Transverse colon (tissue), 4 donors: ENCODE measurements at regions not wholly inside any gene's neighbourhood (a gene's known extent, or its start where the extent isn't known, plus 50 kb on each side); places are given as distances from the start of the nearest gene placed in this dataset.

Experiments used
- DNase-seq: peaks from one replicate; pipeline ENCODE4 v3.0.0-alpha.2; 2019
- H3K27ac ChIP-seq, 4 donors: fragments of 200-600 bp; sonication (generic); 2 replicates each; pipeline ENCODE4 v1.5.1; 2016 to 2018; ENCODE audit warnings: inconsistent platforms in 4 of 4
- H3K27me3 ChIP-seq: fragments of 200-600 bp; sonication (generic); 2 replicates; pipeline ENCODE4 v1.5.1; 2017; ENCODE audit warnings: inconsistent platforms
- H3K36me3 ChIP-seq, 4 donors: fragments of 200-600 bp; sonication (generic); 2 replicates each; pipeline ENCODE4 v1.5.1; 2017 to 2019; ENCODE audit warnings: inconsistent platforms in 4 of 4
- H3K4me1 ChIP-seq, 4 donors: fragments of 200-600 bp; sonication (generic); 2 replicates each; pipeline ENCODE4 v1.5.1; 2017 to 2020; ENCODE audit warnings: inconsistent platforms in 4 of 4
- H3K4me3 ChIP-seq, 4 donors: fragments of 200-600 bp; sonication (generic); 1 replicate in 1 of 4; 2 replicates in 3 of 4; pipeline versions ENCODE4 v1.5.1 to v1.6.1; 2017 to 2019; ENCODE audit warnings: inconsistent platforms in 4 of 4
- H3K9me3 ChIP-seq, 2 donors: fragments of 200-600 bp; sonication (generic); 2 replicates each; pipeline ENCODE4 v1.5.1; 2017 to 2019; ENCODE audit warnings: inconsistent platforms in 2 of 2
- EP300 ChIP-seq: sonication (generic); formaldehyde crosslinking; IDR thresholded peaks from one replicate; pipeline ENCODE4 v1.6.1; 2017; ENCODE audit warnings: antibody characterized with exemption, low read depth
- POLR2A ChIP-seq: fragments of 450-650 bp; IDR thresholded peaks from one replicate; pipeline ENCODE4 v1.6.1; 2016; ENCODE audit warnings: antibody characterized with exemption, mild to moderate bottlenecking, moderate library complexity
- POLR2AphosphoS5 ChIP-seq, 3 donors: sonication (generic); formaldehyde crosslinking; IDR thresholded peaks; one replicate each; pipeline ENCODE4 v1.6.1; 2016; ENCODE audit warnings: antibody characterized with exemption in 3 of 3
- WGBS, 2 donors: methylation state at CpG; one replicate each; pipeline ENCODE4 v1.1.5; 2018; ENCODE audit warnings: low coverage in 1 of 2; 5-methylcytosine and 5-hydroxymethylcytosine counted together
- in situ Hi-C, 4 donors: fragments of 200-750 bp; cut with MboI; loops; one replicate each; pipeline versions ENCODE4 v1.15.0 to v1.15.1; 2017; ENCODE audit warnings: low sequenced_read_pairs in 3 of 4, low pct_ligation_motif_present in 1 of 4, low pct_unique_long_range_greater_than_20kb in 1 of 4
- intact Hi-C: fragments of 100-400 bp; cut with DNase I; formaldehyde crosslinking; loops from one replicate; pipeline ENCODE4 v1.15.1; 2023; ENCODE audit warnings: low total_unique reads
- TF ChIP-seq, protein P1 (sequence below), 5 experiments: fragments of 200-600 bp in 3 of 5; fragments of 450-650 bp in 2 of 5; sonication (generic) in 3 of 5; IDR thresholded peaks; 1 replicate in 2 of 5; 2 replicates in 3 of 5; pipeline ENCODE4 v1.5.1; 2016 to 2017; ENCODE audit warnings: antibody characterized with exemption in 5 of 5, inconsistent platforms in 3 of 5, mild to moderate bottlenecking in 2 of 5, moderate library complexity in 1 of 5

- Histone ChIP-seq H3K9me3 (no peaks in the 10 kb centered on the region), H3K36me3 (no peaks in the 10 kb centered on the region), H3K4me3 (no peak overlapping the region), H3K4me1 (no peaks in the 10 kb centered on the region), H3K27ac (no peak overlapping the region), H3K27me3 (no peaks in the 10 kb centered on the region)
- WGBS, 2 donors: 91 to 100% methylated on average over 3 of the region's 3 CpGs
- DNase-seq: no peak
- in situ Hi-C loops (no loop called here), intact Hi-C loops (no loop called here)
- TF ChIP-seq, protein P1, sequence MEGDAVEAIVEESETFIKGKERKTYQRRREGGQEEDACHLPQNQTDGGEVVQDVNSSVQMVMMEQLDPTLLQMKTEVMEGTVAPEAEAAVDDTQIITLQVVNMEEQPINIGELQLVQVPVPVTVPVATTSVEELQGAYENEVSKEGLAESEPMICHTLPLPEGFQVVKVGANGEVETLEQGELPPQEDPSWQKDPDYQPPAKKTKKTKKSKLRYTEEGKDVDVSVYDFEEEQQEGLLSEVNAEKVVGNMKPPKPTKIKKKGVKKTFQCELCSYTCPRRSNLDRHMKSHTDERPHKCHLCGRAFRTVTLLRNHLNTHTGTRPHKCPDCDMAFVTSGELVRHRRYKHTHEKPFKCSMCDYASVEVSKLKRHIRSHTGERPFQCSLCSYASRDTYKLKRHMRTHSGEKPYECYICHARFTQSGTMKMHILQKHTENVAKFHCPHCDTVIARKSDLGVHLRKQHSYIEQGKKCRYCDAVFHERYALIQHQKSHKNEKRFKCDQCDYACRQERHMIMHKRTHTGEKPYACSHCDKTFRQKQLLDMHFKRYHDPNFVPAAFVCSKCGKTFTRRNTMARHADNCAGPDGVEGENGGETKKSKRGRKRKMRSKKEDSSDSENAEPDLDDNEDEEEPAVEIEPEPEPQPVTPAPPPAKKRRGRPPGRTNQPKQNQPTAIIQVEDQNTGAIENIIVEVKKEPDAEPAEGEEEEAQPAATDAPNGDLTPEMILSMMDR (IDR thresholded peaks at IDR 0.05): no peak
- TF ChIP-seq POLR2A: no peak
- TF ChIP-seq EP300: no peak
- TF ChIP-seq POLR2AphosphoS5 (IDR thresholded peaks at IDR 0.05): no peak
These were observed 134.3 kb upstream of the SASH1 start for GRCh38 chr6:148208298-148208697.

DNA sequence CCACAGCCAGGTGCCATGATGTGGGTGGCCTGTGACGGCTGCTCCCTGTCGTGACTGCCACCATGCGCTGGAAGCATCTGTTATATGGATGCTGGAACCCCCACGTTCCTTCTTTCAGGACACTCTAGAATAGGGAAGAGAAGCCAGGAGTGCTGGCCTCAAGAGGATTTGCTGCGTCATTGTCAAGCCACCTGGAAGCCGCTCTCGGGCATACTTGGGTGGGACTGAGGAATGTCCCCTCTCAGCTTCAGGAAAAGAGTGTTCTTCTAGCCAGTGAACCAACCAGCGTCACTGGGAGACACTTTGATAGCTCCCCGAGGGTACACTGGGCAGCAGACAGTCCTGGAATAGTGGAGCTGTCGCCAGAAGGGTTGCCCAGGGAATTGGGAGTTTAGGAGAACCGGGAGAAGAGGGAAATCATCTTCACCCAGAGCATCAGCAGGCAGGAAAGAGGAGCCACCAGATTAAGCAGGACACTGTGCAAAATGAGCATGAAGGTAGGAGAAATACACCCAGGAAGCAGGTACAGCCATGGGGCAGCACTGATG, 130.8 kb upstream of the SASH1 start:
- intact Hi-C loops (no loop called here), in situ Hi-C loops (no loop called here)
- DNase-seq: no peak
- no peaks in the 10 kb centered on the region for H3K36me3 ChIP-seq
- H3K27me3 ChIP-seq: no peaks in the 10 kb centered on the region
- H3K4me1 ChIP-seq: no peaks in the 10 kb centered on the region
- WGBS, 2 donors: 92% methylated on average over 11 of the region's 11 CpGs; no CpG with 5 or more reads in 1 of the 2 donors
- TF ChIP-seq, protein P1 (IDR thresholded peaks at IDR 0.05): no peak
- TF ChIP-seq POLR2AphosphoS5 (IDR thresholded peaks at IDR 0.05) (no peak), POLR2A (no peak), EP300 (no peak)
- no peak overlapping the region for H3K27ac ChIP-seq
- H3K4me3 ChIP-seq: no peak overlapping the region
- no peaks in the 10 kb centered on the region for H3K9me3 ChIP-seq

GRCh38 chr6:148212366-148212765, 130.3 kb upstream of the SASH1 start:
- in situ Hi-C loops: no loop called here
- H3K4me1 ChIP-seq: no peaks in the 10 kb centered on the region
- H3K27me3 ChIP-seq: no peaks in the 10 kb centered on the region
- no peak overlapping the region for H3K4me3 ChIP-seq
- no peaks in the 10 kb centered on the region for H3K9me3 ChIP-seq
- no peaks in the 10 kb centered on the region for H3K36me3 ChIP-seq
- intact Hi-C loops: no loop called here
- no peak for DNase-seq
- 75 to 83% methylated on average over 2 to 3 of the region's 3 CpGs for WGBS, 2 donors
- H3K27ac ChIP-seq: no peak overlapping the region
- TF ChIP-seq, protein P1 (IDR thresholded peaks at IDR 0.05): no peak
- TF ChIP-seq POLR2AphosphoS5 (IDR thresholded peaks at IDR 0.05) (no peak), EP300 (no peak), POLR2A (no peak)

DNA sequence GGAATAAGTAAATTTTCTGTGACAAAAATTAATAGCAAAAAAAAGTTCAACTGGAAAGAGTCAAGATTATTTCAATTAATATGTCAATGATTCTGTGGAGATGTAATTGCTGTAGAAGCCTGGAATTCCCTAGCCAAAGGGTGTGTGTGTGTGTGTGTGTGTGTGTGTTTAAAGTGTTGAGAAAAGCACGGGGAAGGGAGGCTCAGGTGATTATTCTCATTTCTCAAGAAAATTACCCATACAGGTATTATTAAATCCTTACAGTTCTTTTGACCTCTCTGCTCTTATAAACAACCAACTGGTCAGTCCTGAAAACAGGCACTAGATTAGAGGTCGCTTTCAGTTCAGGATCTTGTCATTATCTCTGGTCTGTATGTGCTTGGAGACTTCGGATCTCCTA, 129.3 kb upstream of the SASH1 start:
- WGBS, 2 donors: 74 to 91% methylated on average over 2 to 3 of the region's 3 CpGs
- H3K36me3 ChIP-seq: no peaks in the 10 kb centered on the region
- intact Hi-C loops: no loop called here
- peaks cover 0 to 2% (median 0%) of the 10 kb centered on the region in 4 donors for H3K4me1 ChIP-seq
- no peaks in the 10 kb centered on the region for H3K9me3 ChIP-seq
- TF ChIP-seq, protein P1 (IDR thresholded peaks at IDR 0.05): no peak
- TF ChIP-seq POLR2AphosphoS5 (IDR thresholded peaks at IDR 0.05) (no peak), EP300 (no peak), POLR2A (no peak)
- H3K4me3 ChIP-seq: no peak overlapping the region
- no peak for DNase-seq
- H3K27ac ChIP-seq: no peak overlapping the region
- in situ Hi-C loops: no loop called here
- H3K27me3 ChIP-seq: no peaks in the 10 kb centered on the region
